Epithelial cell of esophagus (primary cell): ENCODE measurements at regions not wholly inside any gene's neighbourhood (a gene's known extent, or its start where the extent isn't known, plus 50 kb on each side); places are given as distances from the start of the nearest gene placed in this dataset.

ENCODE experiments used
- DNase-seq: peaks from one replicate; pipeline ENCODE4 v3.0.0; 2010; ENCODE audit warnings: low read depth
- H3K4me3 ChIP-seq: 2 replicates; pipeline ENCODE4 v1.5.1; 2011; ENCODE audit warnings: mild to moderate bottlenecking, low read length, control low read depth
- CTCF ChIP-seq: IDR thresholded peaks from 2 replicates; pipeline ENCODE4 v1.5.1; 2011; ENCODE audit warnings: low read depth, mild to moderate bottlenecking, low read length, control low read depth, inconsistent platforms; ENCODE audit not compliant: insufficient read depth; ENCODE audit errors: missing control alignments

GRCh38 chr12:66032739-66033138 is 97.8 kb downstream of the LLPH start:
- H3K4me3 ChIP-seq: no peak overlapping the region
- DNase-seq: no peak
- TF ChIP-seq CTCF: no peak

- DNase-seq: no peak
- no peak for TF ChIP-seq CTCF
- no peak overlapping the region for H3K4me3 ChIP-seq
Measured at GRCh38 chr12:66030217-66030781, 100.3 kb downstream of the LLPH start.

- TF ChIP-seq CTCF: no peak
- no peak overlapping the region for H3K4me3 ChIP-seq
- DNase-seq: no peak
Measured at GRCh38 chr12:66028390-66028789, 102.2 kb downstream of the LLPH start.

GRCh38 chr12:66025477-66025876 is 105.1 kb downstream of the LLPH start:
- no peak for DNase-seq

GRCh38 chr12:66024949-66025348 is 105.6 kb downstream of the LLPH start:
- no peak for TF ChIP-seq CTCF
- no peak for DNase-seq

More at GRCh38 chr12:66025477-66025876, 105.1 kb downstream of the LLPH start:
- H3K4me3 ChIP-seq: no peak overlapping the region
- no peak for TF ChIP-seq CTCF

GRCh38 chr12:66020481-66020880 is 110.1 kb downstream of the LLPH start:
- DNase-seq: no peak
- no peak for TF ChIP-seq CTCF
- no peak overlapping the region for H3K4me3 ChIP-seq

More at GRCh38 chr12:66024949-66025348, 105.6 kb downstream of the LLPH start:
- no peak overlapping the region for H3K4me3 ChIP-seq

- no peak for DNase-seq
- no peak overlapping the region for H3K4me3 ChIP-seq
- TF ChIP-seq CTCF: no peak
Measured at GRCh38 chr12:66017736-66018135, 112.8 kb downstream of the LLPH start.
